ENCODE measurements at regions not wholly inside any gene's neighbourhood (a gene's known extent, or its start where the extent isn't known, plus 50 kb on each side); places are given as distances from the start of the nearest gene placed in this dataset.
"Not testable (repeated sequence)": the region's sequence is repeated elsewhere in the genome, so short reads cannot be mapped to it uniquely, and the experiment has no call there.

DNA sequence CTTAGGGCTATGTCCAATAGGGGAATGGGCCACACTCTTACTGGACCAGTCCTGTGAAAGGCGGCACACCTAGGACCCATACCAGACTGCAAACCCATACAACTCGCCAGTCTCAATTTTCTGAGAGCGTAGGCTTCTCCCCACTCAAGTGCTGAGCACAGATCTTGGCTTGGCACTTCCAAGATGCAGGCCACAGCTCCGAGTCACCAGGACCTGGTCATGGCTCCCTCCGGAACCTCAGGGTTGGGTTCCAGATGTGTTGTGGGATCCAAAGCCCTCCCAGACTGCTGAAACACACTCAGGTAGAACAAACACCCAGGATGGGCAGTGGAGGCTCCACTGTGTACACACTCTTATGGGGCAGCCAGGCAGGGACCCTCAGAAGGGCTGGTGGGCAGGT, 103.3 kb downstream of the TMEM144 start:
- no peak for DNase-seq (ENCODE audit: extremely low read depth, low read depth, low spot score)

DNA sequence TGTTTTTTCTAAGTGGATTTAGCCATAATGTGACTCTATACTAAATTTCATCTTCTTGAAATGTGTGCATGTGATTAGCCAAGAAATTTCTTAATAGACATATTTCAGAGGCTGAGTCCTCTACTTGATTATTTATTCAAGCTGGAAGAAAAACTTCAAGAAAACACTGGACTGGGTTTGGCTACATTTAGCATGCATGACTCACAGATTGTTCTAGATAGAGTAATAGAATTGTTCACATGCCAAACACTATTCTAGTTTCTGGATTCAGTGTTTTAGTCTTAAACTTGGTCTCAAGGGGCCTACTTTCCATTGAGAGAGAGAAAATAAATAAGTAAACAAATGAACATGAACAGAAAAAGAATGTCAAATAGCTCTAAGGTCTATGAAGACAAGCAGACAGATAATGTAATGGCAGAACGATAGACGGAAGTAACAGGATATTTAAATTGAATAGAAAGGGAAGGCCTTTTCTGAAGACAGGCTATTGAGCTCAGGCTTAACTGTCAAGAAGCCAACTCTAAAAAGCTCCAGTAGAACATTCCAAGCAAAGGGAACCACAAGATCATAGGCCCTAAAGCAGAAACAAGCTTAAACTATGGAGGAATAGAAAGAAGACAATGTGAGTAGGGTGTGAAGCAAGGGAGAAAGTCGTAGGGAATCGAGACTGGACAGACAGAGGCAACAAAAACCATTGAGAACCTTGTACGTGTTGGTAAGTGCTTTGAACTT, 104.6 kb downstream of the TMEM144 start:
- peak; percentile 48 for DNase-seq (ENCODE audit: extremely low read depth, low read depth, low spot score)

DNA sequence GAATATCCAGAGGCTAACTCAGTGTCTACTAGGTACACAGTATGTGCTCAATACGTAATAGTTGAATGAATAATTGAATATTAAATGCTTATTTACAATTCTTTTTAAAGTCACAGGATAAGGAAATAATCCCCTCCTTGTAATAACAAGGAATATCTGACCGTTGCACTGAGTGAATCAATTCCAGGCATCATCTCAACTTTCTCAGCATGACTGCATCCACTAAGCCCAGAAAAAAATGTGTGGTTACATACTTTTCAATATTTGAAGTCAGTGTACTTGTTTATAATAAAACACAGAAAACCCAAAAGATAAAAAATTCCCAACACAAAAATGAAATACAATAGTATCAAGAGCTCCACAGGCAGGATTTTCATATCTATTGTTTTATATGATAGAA, 105.4 kb downstream of the TMEM144 start:
- DNase-seq (ENCODE audit: extremely low read depth, low read depth, low spot score), result no peak

DNA sequence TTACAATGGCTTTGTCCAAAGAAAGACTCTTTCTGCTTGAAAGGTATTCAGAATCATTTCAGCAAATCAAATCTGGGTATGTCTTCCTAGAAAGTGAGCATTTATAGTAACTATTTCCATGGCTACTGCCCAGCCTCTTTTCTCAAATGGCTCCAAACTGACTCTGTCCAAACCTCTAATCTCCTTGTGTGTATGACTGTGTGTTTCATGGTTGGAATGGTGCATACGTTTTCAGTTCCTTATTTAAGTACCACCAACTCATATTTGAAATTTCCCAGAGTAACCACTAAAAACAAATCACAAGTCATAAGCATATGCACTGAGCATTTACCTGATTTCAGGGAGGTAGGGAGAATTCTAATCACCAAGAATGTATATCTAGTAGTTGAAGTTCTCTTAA, 106.0 kb downstream of the TMEM144 start:
- DNase-seq (ENCODE audit: extremely low read depth, low read depth, low spot score), result no peak

DNA sequence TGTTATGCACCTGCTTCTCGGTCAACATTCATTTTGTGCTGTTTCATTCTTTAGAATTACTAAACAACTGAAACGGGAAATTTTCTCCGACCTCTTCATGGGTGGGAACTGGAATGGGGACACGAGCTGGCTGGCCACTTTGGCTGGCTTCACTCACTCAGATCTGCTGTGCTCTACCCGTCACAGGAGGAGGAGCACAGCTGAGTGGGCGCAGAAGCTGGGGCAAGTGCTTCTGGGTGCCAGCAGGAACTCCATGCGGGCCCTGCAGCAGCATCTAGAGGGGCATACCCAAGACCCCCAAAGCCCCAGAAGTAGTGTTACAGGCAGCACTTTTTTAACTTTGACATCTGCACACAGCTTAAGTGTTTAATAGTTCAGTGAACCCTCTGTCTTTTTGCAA, 109.6 kb downstream of the TMEM144 start:
- DNase-seq (ENCODE audit: extremely low read depth, low read depth, low spot score), result no peak

DNA sequence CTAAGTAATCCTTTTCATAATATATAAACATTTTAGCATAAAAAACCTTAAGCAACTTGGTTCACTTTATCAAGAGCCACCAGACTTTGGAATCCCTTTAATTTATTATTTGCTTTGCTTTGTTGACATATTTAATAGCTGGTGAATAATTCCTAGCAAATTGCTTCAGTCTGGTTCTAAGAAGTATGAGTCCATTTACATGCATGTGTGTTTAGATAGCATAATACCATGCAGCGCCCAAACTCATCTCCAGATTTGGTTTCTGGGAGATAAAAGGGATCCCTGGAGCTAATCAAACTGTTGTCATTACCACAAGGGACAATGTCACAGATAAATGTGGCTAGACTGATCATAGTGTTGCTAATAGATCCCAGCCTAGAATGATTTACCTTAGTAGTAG, 111.8 kb downstream of the TMEM144 start:
- no peak for DNase-seq (ENCODE audit: extremely low read depth, low read depth, low spot score)

DNA sequence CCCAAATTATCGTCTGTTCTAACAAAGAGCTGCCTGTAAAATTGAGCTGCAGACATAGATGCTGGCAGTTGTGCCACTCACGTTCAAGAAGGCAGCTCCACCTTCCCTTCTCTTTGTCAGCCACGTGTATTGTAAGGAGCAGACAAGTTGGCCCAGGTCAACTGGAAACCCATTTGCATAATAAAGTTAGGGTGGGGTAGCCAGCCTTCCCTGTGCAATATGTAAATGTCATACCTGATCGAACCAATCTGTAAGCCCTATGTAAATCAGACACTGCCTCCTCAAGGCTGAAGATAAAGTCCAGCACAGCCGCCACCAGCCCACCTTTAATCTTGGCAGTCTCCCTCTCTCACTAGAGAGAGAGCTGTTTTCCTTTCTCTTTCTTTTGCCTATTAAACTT, 117.2 kb downstream of the TMEM144 start:
- DNase-seq (ENCODE audit: extremely low read depth, low read depth, low spot score), result no peak

DNA sequence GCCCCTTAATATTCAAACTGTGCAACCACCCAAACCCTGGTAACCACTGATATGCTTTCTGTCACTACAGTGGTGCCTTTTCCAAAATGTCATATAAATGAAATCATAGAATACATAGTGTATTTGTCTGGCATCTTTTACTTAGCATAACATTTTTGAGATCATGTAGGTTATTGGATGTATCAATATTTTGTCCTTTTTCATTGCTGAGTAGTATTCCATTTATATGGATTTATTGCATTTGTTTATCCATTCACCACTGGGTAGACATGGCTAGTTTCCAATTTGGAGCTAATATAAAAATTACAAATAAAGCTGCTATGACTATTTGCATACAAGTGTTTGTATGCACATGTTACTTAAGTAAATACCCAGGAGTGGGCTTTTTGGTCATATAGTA, 121.6 kb downstream of the TMEM144 start:
- DNase-seq (ENCODE audit: extremely low read depth, low read depth, low spot score), result no peak

DNA sequence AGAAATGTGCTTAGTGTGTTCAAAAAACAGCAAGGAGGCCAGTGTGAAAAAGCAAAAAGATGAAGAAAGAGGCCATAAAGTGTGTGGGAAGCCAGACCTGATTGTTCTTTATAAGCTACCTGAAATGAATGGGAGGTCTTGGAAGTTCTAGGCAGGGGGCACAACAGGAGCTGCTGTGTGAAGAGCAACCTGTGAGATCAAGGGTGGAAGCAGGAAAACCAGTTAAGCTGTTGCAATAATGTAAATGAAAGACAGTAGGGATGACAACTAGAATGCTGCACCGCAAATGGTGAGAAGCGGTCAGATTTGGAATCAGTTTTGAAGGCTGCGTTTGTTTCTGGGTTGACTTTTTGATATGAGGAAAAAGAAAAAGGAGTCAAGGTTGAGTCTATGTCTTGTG, 123.5 kb downstream of the TMEM144 start:
- DNase-seq (ENCODE audit: extremely low read depth, low read depth, low spot score), result no peak

DNA sequence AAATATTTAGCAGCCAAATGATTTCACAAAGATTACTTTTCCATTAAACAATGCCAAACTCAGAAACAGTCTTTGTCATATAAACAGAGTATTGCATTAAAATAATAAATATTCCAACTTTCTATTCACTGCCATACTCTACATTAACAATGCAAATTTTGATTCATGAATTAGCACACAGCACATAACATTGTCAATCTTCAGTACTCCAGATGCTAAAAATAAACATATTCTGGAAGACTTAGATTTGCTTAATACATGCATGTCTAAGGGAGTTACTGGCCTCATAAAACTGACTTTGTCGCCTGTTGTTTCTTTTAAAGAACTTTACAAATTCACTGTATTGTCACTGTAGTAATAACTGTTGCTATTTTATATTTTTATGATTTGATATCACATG, 131.6 kb downstream of the TMEM144 start:
- no peak for DNase-seq (ENCODE audit: extremely low read depth, low read depth, low spot score)

DNA sequence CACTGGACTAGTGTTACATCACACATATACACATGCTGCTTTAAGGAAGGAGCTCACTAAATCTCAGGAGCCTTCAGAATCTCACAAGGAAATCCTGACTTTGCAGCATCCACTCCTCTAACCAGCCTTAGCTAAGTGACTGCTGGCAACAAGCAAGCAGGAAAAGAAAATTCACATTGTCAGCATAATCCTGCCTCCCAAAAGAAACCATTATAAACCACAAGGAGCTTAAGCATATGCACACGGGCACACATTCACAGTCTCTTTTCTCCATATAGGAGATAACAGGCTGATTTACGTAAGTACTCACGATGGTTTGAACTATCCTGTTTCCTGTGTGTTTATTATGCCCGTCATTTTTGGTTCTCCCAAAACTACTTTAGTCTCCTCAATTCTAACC, 136.3 kb downstream of the TMEM144 start:
- no peak for DNase-seq (ENCODE audit: extremely low read depth, low read depth, low spot score)

DNA sequence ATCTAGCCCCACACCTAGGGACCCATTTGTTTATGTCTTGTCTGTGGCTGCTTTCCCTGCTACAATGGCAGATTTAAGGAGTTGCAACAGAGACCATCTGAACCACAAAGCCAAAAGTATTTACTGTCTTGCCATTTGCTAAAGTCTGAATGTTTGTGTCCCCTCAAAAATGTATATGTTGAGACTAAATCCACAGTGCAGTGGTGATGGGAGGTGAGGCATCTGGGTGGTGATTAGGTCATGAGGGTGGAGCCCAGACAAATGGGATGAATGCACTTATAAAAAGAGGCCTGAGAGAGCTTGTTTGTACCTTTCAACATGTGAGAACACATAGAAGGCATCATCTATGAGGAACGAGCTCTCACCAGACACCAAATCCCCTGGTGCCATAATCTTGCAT, 137.3 kb downstream of the TMEM144 start:
- no peak for DNase-seq (ENCODE audit: extremely low read depth, low read depth, low spot score)

DNA sequence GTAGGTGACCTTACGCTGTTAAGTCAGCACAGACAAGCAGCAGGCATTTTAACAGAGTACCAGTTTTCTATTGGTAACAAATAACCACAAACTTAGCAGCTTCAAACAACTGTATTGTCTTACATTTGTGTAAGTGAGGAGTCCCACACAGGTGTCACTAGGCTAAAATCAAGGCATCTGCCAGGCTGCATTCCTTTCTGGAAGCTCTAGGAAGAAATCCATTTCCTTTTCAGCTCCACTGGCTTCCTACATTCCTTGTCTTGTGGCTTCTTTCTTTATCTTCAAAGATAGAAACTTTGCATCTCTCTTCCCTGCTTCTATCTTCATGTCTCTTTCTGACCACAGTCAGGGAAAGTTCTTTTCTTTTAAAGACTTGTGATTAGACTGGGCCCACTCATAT, 139.9 kb downstream of the TMEM144 start:
- no peak for DNase-seq (ENCODE audit: extremely low read depth, low read depth, low spot score)

DNA sequence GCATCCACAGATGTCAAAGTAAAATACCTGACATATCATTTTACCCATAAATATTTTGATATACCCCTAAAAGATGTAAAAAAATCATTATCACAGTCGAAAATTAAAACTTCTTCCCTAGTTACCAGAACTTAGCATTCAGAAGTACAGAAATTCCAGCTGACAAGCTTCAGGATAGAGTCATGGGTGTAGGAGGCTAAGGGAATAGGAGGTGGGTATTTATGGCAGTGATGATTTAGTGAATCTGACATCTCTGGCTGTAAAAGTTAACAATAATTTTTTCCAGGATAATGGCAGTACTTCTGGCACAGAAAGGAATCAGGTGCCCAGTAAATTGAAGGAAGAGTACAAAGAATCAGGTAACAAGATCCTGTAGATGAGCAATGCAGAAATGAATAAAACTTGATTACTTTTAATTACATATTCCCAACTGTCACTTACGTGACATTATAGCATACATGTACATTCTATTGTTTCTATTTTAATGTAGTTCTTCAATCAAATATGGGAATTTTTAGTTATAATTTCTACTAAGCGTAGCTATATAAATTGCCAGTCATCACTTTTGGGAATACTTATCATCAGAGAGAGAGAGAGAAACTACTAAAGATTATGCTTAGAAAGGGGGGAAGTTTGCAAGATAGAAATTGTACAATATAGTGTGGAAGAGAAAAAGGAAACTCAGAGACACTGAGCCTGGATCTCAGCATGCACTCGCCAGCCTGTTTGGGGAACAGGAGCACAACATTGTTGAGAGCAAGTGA, 143.4 kb downstream of the TMEM144 start:
- DNase-seq (ENCODE audit: extremely low read depth, low read depth, low spot score), result no peak

DNA sequence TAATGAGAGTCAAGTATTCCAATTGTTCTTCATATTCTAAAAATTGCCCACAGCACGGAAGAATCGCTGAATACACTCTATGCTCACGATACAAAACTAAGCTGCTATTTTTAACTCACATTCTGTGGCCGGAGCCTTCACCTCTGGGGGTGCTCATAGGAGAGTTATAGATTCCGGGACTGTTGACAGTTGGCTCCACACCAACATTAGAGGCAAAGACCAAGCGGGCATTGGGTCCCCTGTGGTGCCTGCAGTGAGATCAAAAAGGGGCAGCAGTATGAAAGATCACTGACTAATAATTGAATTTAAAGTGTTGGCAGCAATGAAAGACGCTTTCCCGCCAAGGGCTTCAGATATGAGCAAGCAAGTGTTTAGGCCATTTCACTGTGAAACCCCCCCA, 146.0 kb downstream of the TMEM144 start:
- no peak for DNase-seq (ENCODE audit: extremely low read depth, low read depth, low spot score)

DNA sequence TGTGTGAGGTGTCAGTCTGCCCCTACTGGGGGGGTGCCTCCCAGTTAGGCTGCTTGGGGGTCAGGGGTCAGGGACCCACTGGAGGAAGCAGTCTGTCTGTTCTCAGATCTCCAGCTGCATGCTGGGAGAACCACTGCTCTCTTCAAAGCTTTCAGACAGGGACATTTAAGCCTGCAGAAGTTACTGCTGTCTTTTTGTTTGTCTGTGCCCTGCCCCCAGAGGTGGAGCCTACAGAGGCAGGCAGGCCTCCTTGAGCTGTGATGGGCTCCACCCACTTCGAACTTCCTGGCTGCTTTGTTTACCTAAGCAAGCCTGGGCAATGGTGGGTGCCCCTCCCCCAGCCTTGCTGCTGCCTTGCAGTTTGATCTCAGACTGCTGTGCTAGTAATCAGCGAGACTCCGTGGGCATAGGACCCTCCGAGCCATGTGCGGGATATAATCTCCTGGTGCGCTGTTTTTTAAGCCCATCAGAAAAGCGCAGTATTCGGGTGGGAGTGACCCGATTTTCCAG, 153.7 kb upstream of the RXFP1 start:
- not testable (repeated sequence) for DNase-seq (ENCODE audit: extremely low read depth, low read depth, low spot score)

DNA sequence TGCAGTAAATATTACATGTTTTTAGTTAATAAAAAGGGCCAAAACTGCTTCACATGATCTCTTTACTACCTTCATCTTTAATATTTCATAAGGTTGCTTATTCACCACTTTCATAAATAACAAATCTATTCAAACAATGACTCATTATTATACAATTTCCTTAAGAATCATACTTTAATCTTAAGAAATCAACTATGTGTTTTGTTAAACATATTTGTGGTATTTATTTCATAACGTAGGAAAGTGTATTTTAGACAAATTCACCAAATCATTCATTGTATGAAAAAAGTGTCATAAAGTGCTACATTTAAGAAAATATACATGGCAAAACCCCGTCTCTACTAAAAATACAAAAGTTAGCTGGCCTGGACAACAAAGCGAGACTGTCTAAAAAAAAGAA, 150.5 kb upstream of the RXFP1 start:
- peak; percentile 23 for DNase-seq (ENCODE audit: extremely low read depth, low read depth, low spot score)

DNA sequence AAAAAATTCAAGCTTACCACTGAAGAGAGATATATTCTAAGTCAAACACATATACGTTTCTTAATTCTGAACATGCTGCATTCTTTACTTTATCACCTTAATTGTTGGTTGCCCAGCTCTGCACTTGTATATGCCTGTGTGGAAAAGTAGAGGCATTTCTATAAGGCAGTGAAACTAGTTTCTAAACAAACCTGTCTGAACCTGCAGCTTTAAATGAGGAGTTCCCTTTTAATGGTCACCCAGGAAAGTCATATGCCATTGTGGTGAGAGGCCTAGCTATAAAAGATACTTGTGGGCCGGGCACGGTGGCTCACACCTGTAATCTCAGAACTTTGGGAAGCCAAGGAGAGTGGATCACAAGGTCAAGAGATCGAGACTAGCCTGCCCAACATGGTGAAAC, 147.4 kb upstream of the RXFP1 start:
- DNase-seq (ENCODE audit: extremely low read depth, low read depth, low spot score), result no peak

DNA sequence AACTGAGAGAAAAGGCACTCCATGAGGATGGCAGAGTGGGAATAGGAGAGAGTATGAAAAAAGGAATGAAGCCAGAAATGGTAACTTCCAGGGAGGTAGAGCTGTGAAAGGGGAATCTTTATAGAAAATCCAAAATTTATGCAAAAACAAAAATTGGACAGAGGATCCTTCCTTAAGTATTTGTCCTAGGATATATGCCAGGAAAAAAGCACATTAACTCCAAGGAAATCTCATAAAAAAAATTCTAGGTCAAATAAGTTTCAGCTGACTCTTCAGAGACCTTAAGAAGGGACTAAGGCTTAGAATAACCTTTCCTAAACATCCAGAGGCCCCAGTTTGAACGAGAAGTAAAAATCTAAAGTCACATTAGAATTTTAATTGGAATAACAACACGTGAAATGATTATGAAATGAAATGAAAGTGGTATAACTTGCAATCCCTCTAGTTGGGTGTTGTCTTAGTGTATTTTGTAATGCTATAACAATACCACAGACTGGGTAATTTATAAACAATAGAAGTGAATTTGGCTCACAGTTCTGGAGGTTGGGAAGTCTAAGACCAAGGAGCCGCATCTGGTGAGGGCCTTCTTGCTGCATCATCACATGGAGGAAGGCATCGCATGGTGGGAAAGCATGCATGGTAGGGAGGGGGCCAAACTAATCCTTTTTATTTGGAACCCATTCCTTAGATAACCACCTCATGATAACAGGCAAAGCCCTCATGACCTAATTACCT, 145.4 kb upstream of the RXFP1 start:
- DNase-seq (ENCODE audit: extremely low read depth, low read depth, low spot score), result no peak

DNA sequence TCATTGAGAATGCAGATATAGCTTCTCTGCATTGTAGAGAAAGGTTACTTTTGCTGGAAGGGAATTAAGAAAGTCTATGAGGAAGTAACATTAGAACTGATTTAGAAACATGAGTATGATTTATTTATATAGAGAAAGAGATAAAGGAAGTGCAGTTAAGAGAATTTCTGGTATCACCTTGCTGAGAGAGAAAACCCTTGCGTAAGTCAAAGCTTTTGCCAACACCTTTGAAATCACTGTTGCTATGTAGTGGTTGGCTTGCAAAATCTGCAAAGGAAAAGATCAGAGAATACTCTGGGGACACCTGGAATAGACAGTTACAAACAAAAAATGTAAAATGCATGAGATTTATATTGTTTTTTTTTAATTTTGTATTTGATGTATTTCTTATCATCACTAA, 137.3 kb upstream of the RXFP1 start:
- DNase-seq (ENCODE audit: extremely low read depth, low read depth, low spot score), result no peak

DNA sequence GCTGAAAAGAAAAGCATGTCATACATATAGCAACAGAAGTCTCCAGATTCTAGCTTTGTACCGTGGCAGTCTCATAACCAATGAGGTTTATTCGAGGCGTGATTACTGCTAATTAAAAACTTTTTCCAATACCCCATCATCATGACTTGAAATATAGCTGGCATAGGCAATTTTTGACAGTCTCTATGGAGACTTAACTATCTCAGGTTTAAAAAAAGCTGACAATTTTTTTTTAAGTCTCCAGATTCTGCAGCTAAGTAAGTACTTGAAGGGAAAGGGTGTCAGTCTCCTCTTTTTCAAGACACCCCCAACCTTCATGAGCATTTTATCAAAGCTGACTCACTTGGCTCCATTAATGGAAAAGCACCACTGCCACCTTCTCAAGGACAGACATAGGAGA, 126.3 kb upstream of the RXFP1 start:
- no peak for DNase-seq (ENCODE audit: extremely low read depth, low read depth, low spot score)

DNA sequence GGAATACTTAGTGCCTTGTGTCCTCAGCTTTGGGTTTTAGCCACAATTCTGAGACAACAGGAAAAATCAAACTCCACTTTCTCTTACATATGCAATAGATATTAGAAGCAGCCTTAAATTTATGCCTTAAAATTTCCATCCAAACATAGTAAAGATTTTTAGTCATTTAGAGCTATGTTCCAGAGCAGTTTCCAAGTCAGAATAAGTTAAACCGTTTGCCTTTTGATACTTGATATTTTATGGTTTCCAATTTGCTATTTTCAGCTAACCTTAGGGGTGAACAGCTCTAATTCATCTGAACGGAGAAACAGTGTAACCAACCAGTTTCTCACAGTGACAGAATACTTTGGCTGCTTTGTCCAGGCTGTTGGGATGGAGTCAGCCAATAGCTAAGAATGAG, 125.8 kb upstream of the RXFP1 start:
- DNase-seq (ENCODE audit: extremely low read depth, low read depth, low spot score), result no peak
